ENCODE measurements at regions not wholly inside any gene's neighbourhood (a gene's known extent, or its start where the extent isn't known, plus 50 kb on each side); places are given as distances from the start of the nearest gene placed in this dataset.

DNA sequence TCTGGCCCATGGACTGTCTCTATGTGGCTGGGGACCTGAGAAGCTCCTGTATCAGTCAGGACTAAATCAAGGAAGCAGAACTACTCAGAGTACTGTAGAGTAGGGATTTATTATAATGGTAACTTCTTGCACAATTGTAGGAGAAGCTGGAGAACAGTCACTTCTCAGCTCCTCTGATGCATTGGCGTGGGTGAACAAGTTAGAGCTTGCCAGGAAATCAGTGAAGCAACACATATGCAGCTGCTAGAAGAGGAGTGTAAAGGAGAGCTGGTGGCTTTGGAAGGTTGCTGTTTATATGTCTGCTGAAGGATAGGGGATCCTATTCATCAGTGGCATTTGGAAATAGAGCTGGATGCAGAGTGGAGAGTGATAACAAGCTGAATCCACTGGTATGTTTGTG is 215.5 kb upstream of the CWC22 start:
- H3K9me2 ChIP-seq (ENCODE audit: insufficient read depth): no peaks in the 10 kb centered on the region
- no peaks in the 10 kb centered on the region for H3K4me1 ChIP-seq (ENCODE audit: control insufficient read depth in 1 of 2, insufficient read depth in 2 of 2, low read length in 2 of 2)
- H3K9ac ChIP-seq (ENCODE audit: low read length): no peak overlapping the region
- no peaks in the 10 kb centered on the region for H3K79me2 ChIP-seq (ENCODE audit: insufficient read depth, low read length)
- intact Hi-C loops (cut with micrococcal nuclease): no loop called here
- ChIA-PET RAD21 (ENCODE audit: low non-redundant PET in 1 of 2, low total read pairs in 2 of 2, uncharacterized antibody in 2 of 2, unreplicated experiment in 2 of 2) (no interaction called here), CTCF (no interaction called here), POLR2A (no interaction called here)
- peaks cover 4 to 9% of the 10 kb centered on the region in 2 experiments; a peak in 2 of 4 replicates for H3K9me3 ChIP-seq (ENCODE audit: control insufficient read depth in 1 of 2, insufficient read depth in 1 of 2, low read depth in 1 of 2, low read length in 2 of 2)
- H3K27ac ChIP-seq (ENCODE audit: low read depth, low read length): no peak overlapping the region
- H3K36me3 ChIP-seq (ENCODE audit: control insufficient read depth in 1 of 2, insufficient read depth in 2 of 2, low read length in 2 of 2): no peaks in the 10 kb centered on the region
- ATAC-seq (no peak), DNase-seq (ENCODE audit: low read depth, low spot score) (no peak)
- no peak overlapping the region for H3K4me3 ChIP-seq (replicated peaks in 1 of 2; ENCODE audit: low read depth in 1 of 2, low read length in 2 of 2)
- BruUV-seq (replicated peaks): no TSS peak
- H4K20me1 ChIP-seq (ENCODE audit: insufficient read depth): no peaks in the 10 kb centered on the region
- no peak overlapping the region for H2AFZ ChIP-seq (ENCODE audit: low read depth, low read length, poor library complexity, severe bottlenecking)
- H3K27me3 ChIP-seq (ENCODE audit: insufficient read depth, low read length): no peaks in the 10 kb centered on the region
- TF ChIP-seq SIN3A (IDR thresholded peaks at IDR 0.05; ENCODE audit: low read depth) (no peak), EZH2phosphoT487 (IDR thresholded peaks at IDR 0.05; ENCODE audit: borderline replicate concordance) (no peak), CEBPB (IDR thresholded peaks at IDR 0.05; ENCODE audit: low read depth) (no peak), JUND (IDR thresholded peaks at IDR 0.05) (no peak), SRF (IDR thresholded peaks at IDR 0.05; ENCODE audit: low read depth) (no peak), CBX3 (IDR thresholded peaks at IDR 0.05; ENCODE audit: low read depth) (no peak), ELF1 (IDR thresholded peaks at IDR 0.05; ENCODE audit: borderline replicate concordance, low read depth) (no peak), SP1 (IDR thresholded peaks at IDR 0.05; ENCODE audit: low read depth) (no peak), YY1 (IDR thresholded peaks at IDR 0.05; ENCODE audit: extremely low read depth, insufficient replicate concordance, low read depth, low read length) (no peak), RAD21 (IDR thresholded peaks at IDR 0.05; ENCODE audit: low read depth) (no peak), REST (IDR thresholded peaks at IDR 0.05; ENCODE audit: low read depth) (no peak)
- H3K4me2 ChIP-seq (ENCODE audit: low read length): no peak overlapping the region
